HG02840 (cell line): ENCODE measurements at regions not wholly inside any gene's neighbourhood (a gene's known extent, or its start where the extent isn't known, plus 50 kb on each side); places are given as distances from the start of the nearest gene placed in this dataset.

Source experiments
- ATAC-seq: cut with Tn5 transposase; IDR thresholded peaks from one replicate; pipeline ENCODE4 v1.9.1; 2021; ENCODE audit warnings: mild to moderate bottlenecking, moderate library complexity, moderate number of reproducible peaks; ENCODE audit not compliant: unreplicated experiment, low FRiP score

GRCh38 chr3:95389725-95390313, 1327.0 kb downstream of the NSUN3 start:
- no peak for ATAC-seq

GRCh38 chr3:95394286-95394685, 1331.4 kb downstream of the NSUN3 start:
- no peak for ATAC-seq

GRCh38 chr3:95399585-95399984, 1336.7 kb downstream of the NSUN3 start:
- ATAC-seq: no peak

DNA sequence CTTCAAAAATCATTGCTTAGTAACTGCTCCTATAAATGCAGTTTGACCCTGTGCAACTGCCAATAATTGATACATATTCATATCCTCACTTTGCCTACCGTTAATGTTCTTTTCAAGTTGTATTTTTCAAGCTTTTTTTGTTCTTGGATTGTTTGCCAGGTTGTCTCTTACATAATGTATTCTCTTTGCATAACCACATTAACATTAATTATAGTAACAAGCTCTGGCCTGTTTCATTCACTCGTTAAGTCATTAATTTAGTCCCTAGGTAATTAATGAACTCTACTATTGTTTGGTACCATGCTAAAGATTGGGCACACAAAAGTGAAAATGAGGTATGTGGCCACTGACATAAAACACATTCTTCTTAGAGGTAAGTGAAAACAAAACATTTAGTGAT, 1338.8 kb downstream of the NSUN3 start:
- no peak for ATAC-seq

DNA sequence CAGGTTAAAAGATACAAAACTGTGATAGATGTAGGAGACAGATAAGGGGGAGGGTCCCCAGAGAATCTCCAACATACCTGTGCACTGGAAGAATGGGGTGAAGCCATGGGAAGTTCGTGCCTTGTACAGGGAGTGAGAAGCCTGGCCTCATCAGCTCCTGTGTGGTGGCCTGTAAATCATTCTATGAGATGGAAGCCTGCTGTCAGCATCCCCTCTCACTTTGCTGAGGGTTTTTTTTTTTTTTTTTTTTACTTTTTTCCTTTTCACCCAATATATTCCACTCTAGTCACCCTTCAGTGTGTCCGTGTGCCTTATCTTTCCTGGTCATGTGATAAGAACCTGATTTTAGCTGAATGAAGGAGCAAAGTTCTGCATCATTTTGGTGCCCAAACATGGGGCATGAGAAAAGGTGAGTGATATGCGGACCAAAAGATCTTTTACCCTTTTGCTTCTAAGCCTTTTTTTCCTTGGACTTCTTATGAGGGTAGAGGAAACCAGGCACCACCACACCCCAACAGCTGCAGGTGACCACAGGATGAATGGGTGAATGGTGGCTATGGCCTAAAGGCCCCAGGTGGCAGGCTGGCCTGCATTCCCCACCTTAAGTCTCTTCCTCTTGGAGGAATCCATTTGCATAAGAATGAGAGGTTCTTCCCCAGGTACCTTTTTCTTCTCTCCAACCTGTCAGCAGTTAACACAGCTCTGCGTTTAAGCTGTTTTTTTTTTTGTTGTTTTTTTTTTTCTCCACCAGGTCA, 1345.0 kb downstream of the NSUN3 start:
- ATAC-seq: no peak

DNA sequence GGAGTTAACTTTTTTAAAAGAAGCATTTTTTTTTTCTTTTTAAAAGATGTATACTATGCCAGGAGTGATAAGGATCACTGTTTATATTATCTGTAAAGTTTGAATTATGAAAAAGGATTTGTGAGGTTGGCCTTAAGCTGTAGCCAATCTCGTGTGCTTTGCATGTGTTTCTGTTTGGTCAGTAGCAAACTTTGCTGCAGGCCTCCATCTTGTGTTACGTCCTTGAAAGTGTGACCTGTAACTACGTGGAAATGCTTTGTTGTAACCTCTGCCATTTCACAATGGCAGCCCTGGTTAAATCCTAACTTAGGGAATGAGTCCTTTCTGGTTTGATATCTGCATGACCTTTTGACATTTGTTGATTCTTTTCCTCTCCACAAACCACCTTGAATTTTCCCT, 1345.6 kb downstream of the NSUN3 start:
- ATAC-seq: no peak

DNA sequence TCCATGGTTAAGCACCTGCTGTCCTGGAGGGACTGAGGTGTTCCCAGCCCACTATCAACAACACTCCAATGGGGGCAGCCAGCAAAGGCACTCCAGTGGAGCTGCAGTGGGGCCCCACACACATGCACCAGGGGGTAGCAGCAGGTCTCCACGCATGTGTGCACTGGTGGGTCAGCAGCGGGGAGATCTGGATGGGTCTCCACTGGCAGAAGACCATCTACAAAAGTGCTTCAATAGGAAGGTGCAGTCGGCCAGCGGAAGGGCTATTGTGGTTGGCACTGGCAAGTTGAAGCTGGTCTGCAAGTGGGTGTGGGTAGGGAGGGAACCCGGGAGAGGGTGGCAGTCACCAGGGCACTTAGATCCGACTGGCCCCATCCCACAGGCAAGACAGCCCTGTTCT, 1355.4 kb downstream of the NSUN3 start:
- ATAC-seq: no peak

DNA sequence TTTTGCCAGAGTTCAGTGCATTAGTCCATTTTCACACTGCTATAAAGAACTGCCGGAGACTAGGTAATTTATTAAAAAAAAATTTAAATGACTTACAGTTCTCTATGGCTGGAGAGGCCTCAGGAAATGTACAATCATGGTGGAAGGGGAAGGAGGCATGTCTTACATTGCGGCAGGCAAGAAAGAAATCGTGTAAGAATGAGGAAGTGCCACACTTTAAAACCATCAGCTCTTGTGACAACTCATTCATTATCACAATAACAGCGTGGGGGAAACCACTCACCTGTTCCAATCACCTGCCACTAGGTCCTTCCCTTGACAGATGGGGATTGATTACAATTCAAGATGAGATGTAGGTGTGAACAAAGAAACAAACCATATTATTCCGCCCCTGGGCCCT, 1361.4 kb downstream of the NSUN3 start:
- ATAC-seq: no peak

GRCh38 chr3:95434491-95434890, 1371.6 kb downstream of the NSUN3 start:
- ATAC-seq: no peak

GRCh38 chr3:95437409-95437808, 1374.5 kb downstream of the NSUN3 start:
- ATAC-seq: no peak

DNA sequence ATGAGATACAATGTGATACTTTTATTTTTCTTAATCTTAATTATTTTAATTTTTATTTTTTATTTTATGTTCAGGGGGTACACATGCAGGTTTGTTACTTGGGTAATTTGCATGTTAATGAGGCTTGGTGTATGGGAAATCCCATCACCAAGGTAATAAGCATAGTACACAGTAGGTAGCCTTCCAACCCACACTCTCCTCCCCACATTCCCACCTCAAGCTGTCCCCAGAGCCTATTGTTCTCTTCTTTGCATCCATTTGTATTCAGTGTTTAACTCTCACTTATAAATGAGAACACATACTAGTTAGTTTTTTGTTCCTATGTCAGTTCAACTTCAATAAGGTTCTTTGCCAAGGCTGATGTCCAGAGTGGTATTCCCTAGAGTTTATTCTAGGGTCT, 1375.4 kb downstream of the NSUN3 start:
- ATAC-seq: no peak

GRCh38 chr3:95442766-95443165, 1371.6 kb upstream of the EPHA6 start:
- no peak for ATAC-seq

GRCh38 chr3:95449841-95450240, 1364.6 kb upstream of the EPHA6 start:
- ATAC-seq: no peak

- ATAC-seq: no peak
Measured at GRCh38 chr3:95453242-95453641, 1361.2 kb upstream of the EPHA6 start.

GRCh38 chr3:95456835-95457234, 1357.6 kb upstream of the EPHA6 start:
- no peak for ATAC-seq

GRCh38 chr3:95459706-95460105, 1354.7 kb upstream of the EPHA6 start:
- no peak for ATAC-seq

DNA sequence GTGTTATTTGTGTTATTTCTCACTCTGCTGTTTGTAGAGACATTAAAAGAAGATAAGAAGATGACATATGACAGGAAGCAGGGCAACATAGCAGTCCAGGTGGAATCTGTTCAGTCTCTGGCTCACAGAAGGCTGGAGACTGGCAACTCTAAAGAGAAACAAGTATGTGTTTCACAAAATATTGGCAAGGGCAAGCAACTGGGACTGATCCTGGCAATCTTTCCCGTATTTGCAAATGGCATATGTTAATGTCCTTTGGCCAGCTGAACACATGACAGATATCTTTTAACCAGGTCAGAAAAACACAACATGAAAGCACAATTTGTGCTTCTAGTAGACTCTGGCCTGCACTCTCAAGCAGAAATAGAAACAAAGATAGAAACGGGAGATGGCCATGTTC, 1354.1 kb upstream of the EPHA6 start:
- ATAC-seq: no peak

- ATAC-seq: no peak
Measured at GRCh38 chr3:95462161-95462560, 1352.2 kb upstream of the EPHA6 start.

GRCh38 chr3:95464346-95464745, 1350.0 kb upstream of the EPHA6 start:
- ATAC-seq: no peak

DNA sequence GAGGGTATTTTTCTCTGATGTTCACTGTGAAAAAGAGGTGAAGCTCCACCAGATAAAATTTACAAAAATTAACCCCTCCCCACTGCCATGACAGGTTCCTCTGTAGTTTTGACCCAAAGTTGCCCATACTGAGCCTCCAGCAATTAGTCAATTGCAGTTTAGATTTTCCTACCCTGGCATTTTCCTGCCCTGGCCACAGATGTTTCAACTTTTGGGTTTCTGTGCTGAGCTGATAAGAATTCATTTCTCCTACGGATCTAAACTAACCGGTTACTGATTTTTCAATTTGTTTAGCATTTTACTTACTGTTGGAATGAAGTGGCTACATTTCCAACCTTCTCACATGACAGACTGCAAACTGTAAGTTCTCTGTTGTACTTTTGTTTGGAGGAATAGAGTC, 1346.1 kb upstream of the EPHA6 start:
- no peak for ATAC-seq

DNA sequence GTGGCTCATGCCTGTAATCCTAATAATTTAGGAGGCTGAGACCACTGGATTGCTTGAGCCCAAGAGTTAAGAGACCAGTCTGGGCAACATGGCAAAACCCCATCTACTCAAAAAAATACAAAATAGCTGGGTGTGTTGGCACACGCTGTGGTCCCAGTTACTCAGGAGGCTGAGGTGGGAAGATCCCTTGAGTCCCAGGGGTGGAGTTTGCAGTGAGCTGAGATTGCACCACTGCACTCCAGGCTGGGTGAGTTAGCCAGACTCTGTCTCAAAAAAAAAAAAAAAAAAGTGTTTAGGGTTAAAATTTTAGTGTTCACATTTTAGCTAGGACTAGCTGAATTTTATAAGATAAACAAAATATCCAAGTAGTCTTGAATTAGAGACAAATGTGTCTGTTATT, 1340.1 kb upstream of the EPHA6 start:
- no peak for ATAC-seq

DNA sequence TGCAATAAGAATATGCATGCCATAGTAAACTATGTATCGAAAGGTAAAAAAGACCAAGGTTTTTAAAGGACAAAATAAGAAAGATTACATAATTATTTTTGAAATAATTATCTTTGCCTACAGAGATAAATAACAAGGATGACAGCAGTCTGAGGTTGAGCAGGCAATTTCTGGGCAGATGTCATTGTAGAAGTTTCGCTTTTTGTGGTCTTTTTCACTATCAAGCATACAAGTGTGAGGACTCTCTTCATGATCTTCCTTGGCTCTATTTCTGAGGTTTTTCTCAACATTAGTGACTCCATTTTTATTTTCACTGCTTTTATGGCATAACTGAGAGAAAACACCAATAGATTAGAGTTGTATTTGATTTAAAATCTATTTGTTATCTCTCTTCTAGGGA, 1337.9 kb upstream of the EPHA6 start:
- no peak for ATAC-seq
